Caco-2 (cell line): ENCODE measurements at regions not wholly inside any gene's neighbourhood (a gene's known extent, or its start where the extent isn't known, plus 50 kb on each side); places are given as distances from the start of the nearest gene placed in this dataset.

Experiments
- BruUV-seq: library from RNA; stranded (reverse); fragments of 400-500 nt; replicated peaks from 2 replicates; lab custom pipeline; 2021; lab: Mats Ljungman, UMichigan
- CTCF ChIA-PET: fragments of 300-600 bp; sonication (Branson Sonifier 250); formaldehyde crosslinking; loops from one replicate; lab custom pipeline; 2022; ENCODE audit warnings: antibody characterized with exemption; lab: Charles Lee
- POLR2A ChIA-PET: fragments of 300-600 bp; sonication (Branson Sonifier 250); formaldehyde crosslinking; loops from one replicate; lab custom pipeline; 2022; ENCODE audit warnings: antibody characterized with exemption; lab: Charles Lee
- DNase-seq, 2 experiments: peaks; one replicate each; pipeline versions ENCODE4 v3.0.0 to v3.0.0-alpha.2; 2020 to 2022
- H3K27me3 ChIP-seq: replicated peaks from 2 replicates; pipeline ENCODE4 v1.6.0; 2011; ENCODE audit warnings: low read length; ENCODE audit not compliant: control insufficient read depth, insufficient read depth
- H3K36me3 ChIP-seq: 2 replicates; pipeline ENCODE4 v1.5.1; 2011; ENCODE audit warnings: low read length; ENCODE audit not compliant: control insufficient read depth, insufficient read depth
- H3K4me1 ChIP-seq: fragments of 250-450 bp; sonication (Bioruptor Pico); 2 replicates; pipeline ENCODE4 v1.5.1; 2020; ENCODE audit warnings: mild to moderate bottlenecking
- H3K4me3 ChIP-seq: 2 replicates; pipeline ENCODE4 v1.5.1; 2011; ENCODE audit warnings: low read depth, mild to moderate bottlenecking, control low read depth, low read length
- H3K9me3 ChIP-seq: fragments of 250-450 bp; sonication (Bioruptor Pico); 2 replicates; pipeline ENCODE4 v1.5.1; 2020; ENCODE audit warnings: mild to moderate bottlenecking, moderate library complexity
- H3K27ac Mint-ChIP-seq: one replicate; pipeline ENCODE4 v1.8.0; 2022; ENCODE audit warnings: mixed read lengths; ENCODE audit not compliant: unreplicated experiment
- H3K27me3 Mint-ChIP-seq: one replicate; pipeline ENCODE4 v1.8.0; 2022; ENCODE audit warnings: mixed read lengths; ENCODE audit not compliant: insufficient read depth, unreplicated experiment
- H3K36me3 Mint-ChIP-seq: one replicate; pipeline ENCODE4 v1.8.0; 2022; ENCODE audit warnings: mild to moderate bottlenecking, mixed read lengths; ENCODE audit not compliant: insufficient read depth, unreplicated experiment
- H3K4me1 Mint-ChIP-seq: one replicate; pipeline ENCODE4 v1.8.0; 2022; ENCODE audit warnings: low read depth, mixed read lengths; ENCODE audit not compliant: unreplicated experiment
- H3K4me3 Mint-ChIP-seq: one replicate; pipeline ENCODE4 v1.8.0; 2022; ENCODE audit warnings: mild to moderate bottlenecking, moderate library complexity, mixed read lengths; ENCODE audit not compliant: unreplicated experiment
- H3K9me3 Mint-ChIP-seq: one replicate; pipeline ENCODE4 v1.8.0; 2022; ENCODE audit warnings: mixed read lengths; ENCODE audit not compliant: unreplicated experiment
- CTCF ChIP-seq, 2 experiments: fragments of 200-600 bp in 1 of 2; IDR thresholded peaks; 1 replicate in 1 of 2; 2 replicates in 1 of 2; pipeline versions ENCODE4 v1.5.1 to v1.8.0; 2011 to 2022; ENCODE audit warnings: antibody characterized with exemption in 1 of 2, control low read depth in 1 of 2, inconsistent platforms in 1 of 2, low read depth in 1 of 2, low read length in 1 of 2, mild to moderate bottlenecking in 1 of 2, moderate library complexity in 1 of 2; ENCODE audit not compliant: insufficient read depth in 1 of 2, severe bottlenecking in 1 of 2, unreplicated experiment in 1 of 2
- intact Hi-C: fragments of 100-400 bp; cut with micrococcal nuclease; formaldehyde crosslinking; loops from one replicate; pipeline ENCODE4 v1.10.0; 2022; ENCODE audit not compliant: unreplicated experiment

DNA sequence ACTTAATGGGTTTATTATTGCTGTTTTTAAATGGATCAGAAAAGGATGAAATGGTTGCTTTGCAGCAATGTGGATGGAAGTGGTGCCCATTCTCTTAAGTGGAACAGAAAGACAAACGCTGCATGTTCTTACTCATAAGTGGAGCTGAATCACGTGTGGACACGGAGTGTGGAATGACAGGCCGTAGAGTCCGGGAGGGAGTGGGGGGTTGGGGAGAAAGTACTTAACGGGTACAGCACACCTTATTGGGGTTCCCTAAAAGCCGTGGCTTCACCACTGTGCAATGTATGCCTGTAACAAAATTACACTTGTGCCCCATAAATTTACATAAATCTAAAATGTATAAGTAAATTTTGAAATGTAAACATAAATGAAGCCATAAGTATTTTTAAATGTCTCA, 64.0 kb upstream of the CTDP1 start:
- H3K27me3 ChIP-seq = no peaks in the 10 kb centered on the region
- H3K36me3 Mint-ChIP-seq = no peaks in the 10 kb centered on the region
- no peaks in the 10 kb centered on the region for H3K27me3 Mint-ChIP-seq
- DNase-seq = no peak
- no peak overlapping the region for H3K4me3 Mint-ChIP-seq
- H3K9me3 ChIP-seq = no peaks in the 10 kb centered on the region
- H3K4me1 Mint-ChIP-seq = no peaks in the 10 kb centered on the region
- intact Hi-C loops = no loop called here
- no peaks in the 10 kb centered on the region for H3K4me1 ChIP-seq
- H3K9me3 Mint-ChIP-seq = no peaks in the 10 kb centered on the region
- TF ChIP-seq CTCF (IDR thresholded peaks at IDR 0.05; ENCODE audit: insufficient read depth in 1 of 2, low read depth in 1 of 2, low read length in 1 of 2, severe bottlenecking in 1 of 2, unreplicated experiment in 1 of 2) = no peak
- no peaks in the 10 kb centered on the region for H3K36me3 ChIP-seq
- BruUV-seq = no TSS peak
- ChIA-PET POLR2A (no interaction called here), CTCF (no interaction called here)
- no peak overlapping the region for H3K27ac Mint-ChIP-seq
- H3K4me3 ChIP-seq = no peak overlapping the region

DNA sequence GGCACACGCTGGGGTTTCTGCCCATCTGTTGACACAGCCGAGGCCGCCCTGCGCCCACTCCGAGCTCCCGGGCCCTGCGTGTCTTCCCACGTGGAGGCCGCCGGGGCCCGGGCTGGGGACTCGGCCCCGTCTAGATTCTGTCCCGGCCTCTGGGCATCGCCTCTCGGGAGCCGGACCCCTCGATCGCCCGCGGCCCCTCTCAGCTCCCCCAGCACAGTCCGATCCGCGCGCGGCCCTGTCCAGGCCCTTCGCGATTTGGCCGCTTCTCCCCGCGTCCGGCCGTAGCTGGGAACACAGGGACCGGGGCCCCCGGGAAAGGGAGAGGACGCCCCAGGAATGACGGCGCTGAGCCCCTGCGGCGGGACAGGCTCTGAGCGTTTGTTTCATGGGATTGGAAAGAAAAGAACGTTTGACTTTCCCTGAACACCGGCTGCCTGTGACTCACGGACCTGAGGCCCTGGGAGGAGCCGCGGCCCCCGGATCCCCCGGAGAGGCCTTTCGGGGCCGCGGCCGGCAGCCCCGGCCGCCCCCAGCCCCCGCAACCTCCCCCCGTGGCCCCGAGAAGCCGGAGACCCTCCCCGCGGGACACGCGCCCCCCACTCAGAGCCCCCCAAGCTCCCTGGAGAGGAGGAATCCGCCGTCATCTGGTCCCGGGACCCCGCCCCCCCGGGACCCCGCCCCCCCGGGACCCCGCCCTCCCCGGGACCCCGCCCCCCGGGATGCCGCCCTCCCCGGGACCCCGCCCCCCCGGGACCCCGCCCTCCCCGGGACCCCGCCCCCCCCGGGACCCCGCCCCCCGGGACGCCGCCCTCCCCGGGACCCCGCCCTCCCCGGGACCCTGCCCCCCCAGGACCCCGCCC, 62.7 kb upstream of the CTDP1 start:
- BruUV-seq = no TSS peak
- Mint-ChIP-seq H3K4me1 (no peaks in the 10 kb centered on the region), H3K4me3 (no peak overlapping the region), H3K27me3 (no peaks in the 10 kb centered on the region), H3K9me3 (no peaks in the 10 kb centered on the region), H3K27ac (no peak overlapping the region), H3K36me3 (no peaks in the 10 kb centered on the region)
- H3K27me3 ChIP-seq = no peaks in the 10 kb centered on the region
- TF ChIP-seq CTCF (IDR thresholded peaks at IDR 0.05; ENCODE audit: insufficient read depth in 1 of 2, low read depth in 1 of 2, low read length in 1 of 2, severe bottlenecking in 1 of 2, unreplicated experiment in 1 of 2) = no peak
- DNase-seq = no peak
- intact Hi-C loops = no loop called here
- no peaks in the 10 kb centered on the region for H3K9me3 ChIP-seq
- ChIA-PET POLR2A (no interaction called here), CTCF (no interaction called here)
- H3K36me3 ChIP-seq = no peaks in the 10 kb centered on the region
- H3K4me3 ChIP-seq = no peak overlapping the region
- no peaks in the 10 kb centered on the region for H3K4me1 ChIP-seq

DNA sequence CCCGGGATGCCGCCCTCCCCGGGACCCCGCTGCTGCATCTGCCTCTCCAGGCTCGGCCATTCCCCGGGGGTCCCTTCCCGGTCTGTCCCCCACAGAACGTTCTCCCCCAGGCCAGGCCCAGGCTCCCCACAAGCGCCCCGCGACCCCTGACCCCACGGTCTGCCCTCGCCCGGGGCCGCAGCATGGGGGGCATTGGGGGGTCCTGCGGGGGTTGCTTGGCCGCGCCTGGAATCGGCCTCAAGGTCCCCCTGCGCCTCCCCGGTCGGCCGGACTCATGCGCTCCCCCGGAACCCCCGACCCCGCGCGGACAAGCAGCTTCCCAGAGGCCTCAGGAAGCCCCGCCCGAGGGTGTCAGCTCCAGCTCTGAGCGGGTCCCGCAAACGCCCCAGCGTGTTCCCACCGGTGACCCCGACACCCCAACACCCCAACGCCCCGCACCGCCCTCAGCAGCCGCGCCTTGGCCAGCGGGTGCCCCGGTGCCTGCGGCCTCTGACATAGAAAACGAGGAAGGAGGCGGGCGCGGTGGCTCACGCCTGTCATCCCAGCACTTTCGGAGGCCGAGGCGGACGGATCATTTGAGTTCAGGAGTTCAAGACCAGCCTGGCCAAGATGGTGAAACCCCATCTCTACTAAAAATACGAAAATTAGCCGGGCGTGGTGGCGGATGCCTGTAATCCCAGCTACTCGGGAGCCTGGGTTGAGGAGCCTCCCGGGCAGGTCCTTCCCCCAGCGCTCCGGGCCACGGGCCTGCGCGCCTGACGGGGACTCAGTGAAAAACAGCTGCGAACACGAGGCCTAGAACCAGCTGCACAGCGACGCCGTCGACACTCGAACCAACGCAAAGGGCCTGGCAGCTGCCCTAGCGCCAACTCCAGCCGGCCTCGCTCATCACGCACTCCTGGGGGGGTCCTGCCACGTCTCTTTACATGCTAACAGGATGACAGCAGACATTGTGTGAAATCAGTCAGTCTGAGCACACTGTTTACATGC, 61.8 kb upstream of the CTDP1 start:
- BruUV-seq = no TSS peak
- Mint-ChIP-seq H3K4me3 (no peak overlapping the region), H3K36me3 (no peaks in the 10 kb centered on the region), H3K9me3 (no peaks in the 10 kb centered on the region), H3K27me3 (no peaks in the 10 kb centered on the region), H3K27ac (no peak overlapping the region), H3K4me1 (no peaks in the 10 kb centered on the region)
- no peaks in the 10 kb centered on the region for H3K9me3 ChIP-seq
- no peak overlapping the region for H3K4me3 ChIP-seq
- no peaks in the 10 kb centered on the region for H3K36me3 ChIP-seq
- ChIA-PET CTCF (no interaction called here), POLR2A (no interaction called here)
- DNase-seq = no peak
- H3K4me1 ChIP-seq = no peaks in the 10 kb centered on the region
- intact Hi-C loops = no loop called here
- TF ChIP-seq CTCF (IDR thresholded peaks at IDR 0.05; ENCODE audit: insufficient read depth in 1 of 2, low read depth in 1 of 2, low read length in 1 of 2, severe bottlenecking in 1 of 2, unreplicated experiment in 1 of 2) = no peak
- H3K27me3 ChIP-seq = no peaks in the 10 kb centered on the region
